ENCODE measurements at regions not wholly inside any gene's neighbourhood (a gene's known extent, or its start where the extent isn't known, plus 50 kb on each side); places are given as distances from the start of the nearest gene placed in this dataset.

DNA sequence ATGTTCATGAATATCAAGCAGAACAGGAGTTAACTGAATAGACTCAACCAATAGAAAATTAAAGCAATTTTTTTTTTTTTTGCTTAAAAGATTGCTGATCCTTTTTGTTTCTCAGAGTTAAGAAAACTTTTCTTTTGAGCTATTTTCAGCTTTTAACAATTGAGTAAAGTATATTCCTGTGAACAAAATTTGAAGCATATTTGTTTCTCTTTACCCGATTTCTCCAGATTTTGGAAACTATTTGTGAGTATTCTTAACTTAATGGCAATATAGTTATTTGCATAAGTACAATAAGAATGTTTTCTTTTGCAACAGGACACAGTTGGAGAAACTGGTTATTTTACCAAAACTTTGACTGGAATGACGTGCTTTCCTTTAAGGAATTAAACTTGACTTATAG, 53.4 kb upstream of the C15orf39 start:
- TF ChIP-seq CTCF (IDR thresholded peaks at IDR 0.05; ENCODE audit: insufficient read depth, low read length, poor library complexity, severe bottlenecking) (no peak), EZH2phosphoT487 (conservative IDR thresholded peaks at IDR 0.05; ENCODE audit: low read length) (no peak)

All from SU-DHL-6 (cell line).